ENCODE measurements at regions not wholly inside any gene's neighbourhood (a gene's known extent, or its start where the extent isn't known, plus 50 kb on each side); places are given as distances from the start of the nearest gene placed in this dataset.
"Not testable (repeated sequence)": the region's sequence is repeated elsewhere in the genome, so short reads cannot be mapped to it uniquely, and the experiment has no call there.

DNA sequence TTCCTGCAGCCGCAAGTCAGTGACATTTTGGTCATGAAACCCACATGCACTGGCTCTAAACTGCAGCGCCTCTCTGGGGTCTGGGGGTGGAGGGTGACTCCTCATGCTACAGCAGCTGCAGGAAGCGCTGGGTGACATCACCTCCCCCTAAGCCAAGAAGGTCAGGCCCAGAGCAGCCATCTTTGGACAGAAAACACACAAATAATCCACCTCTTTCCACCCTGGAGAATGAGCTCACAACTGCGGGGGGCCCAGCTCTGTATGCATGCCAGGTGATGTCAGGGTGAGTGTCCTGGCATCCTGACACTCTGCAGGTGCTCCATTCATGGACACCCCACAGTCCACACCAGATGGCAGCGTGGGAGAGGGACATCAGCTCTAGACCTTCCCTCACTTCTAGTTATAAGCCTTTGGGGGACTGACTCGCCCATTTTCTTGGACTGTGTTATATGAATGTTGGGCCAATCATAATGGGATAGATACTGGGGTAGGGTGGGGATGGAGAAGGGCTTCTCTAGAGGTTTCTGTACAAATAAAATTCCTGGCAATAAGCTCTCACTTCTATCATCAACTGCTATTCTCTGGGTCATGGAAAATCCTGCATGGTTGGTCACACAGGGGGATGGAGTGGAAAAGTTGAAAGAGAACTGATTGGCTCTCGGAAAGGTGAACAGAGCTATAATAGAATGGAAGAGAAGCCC, 70.7 kb upstream of the THBS1 start:
- DNase-seq (ENCODE audit: low read depth in 1 of 2, low spot score in 1 of 2), result no peak

DNA sequence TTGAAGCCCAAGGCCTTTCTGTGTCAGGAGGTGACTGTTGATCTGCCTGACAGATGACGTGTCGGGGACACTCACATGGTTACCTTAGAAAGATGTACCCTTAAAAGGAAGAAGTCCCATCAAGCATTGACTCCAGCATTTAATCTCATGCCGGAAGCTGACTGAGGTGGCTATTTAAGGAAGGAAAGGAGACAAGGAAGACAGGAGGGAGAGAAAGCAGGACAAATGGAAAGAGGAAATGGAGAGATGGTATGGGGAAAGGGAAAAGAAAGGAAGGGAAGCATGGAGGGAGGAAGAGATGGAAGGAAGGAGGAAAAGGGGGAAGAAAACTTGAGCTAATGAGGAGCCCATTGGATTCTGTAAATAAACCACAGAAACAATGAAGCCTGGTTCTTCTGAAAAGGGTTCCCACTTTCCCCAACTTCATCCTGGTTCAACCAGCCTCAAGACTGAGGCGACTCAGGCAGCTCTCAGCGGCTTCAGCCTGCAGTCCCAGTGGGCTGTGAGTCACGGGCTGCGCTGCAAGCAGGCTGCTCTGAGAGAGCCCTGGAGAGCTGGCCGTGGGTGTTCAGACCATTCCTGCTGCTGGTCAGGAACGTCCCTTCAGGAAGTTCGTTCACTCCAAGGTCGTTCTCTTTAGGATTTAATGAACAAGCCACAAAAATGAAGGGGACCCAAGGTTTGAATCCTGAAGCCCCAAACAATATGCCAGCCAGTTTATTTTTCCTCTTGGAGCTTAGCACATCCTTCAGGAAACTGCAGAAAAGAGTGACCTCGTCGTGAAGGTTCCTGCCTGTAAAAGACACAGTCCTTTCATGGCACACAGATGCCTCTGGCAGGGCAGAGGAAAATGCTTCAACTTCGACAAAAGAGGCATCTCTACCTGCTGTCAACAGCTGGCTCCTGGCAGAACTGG, 69.6 kb upstream of the THBS1 start:
- DNase-seq (ENCODE audit: low read depth in 1 of 2, low spot score in 1 of 2), result no peak

DNA sequence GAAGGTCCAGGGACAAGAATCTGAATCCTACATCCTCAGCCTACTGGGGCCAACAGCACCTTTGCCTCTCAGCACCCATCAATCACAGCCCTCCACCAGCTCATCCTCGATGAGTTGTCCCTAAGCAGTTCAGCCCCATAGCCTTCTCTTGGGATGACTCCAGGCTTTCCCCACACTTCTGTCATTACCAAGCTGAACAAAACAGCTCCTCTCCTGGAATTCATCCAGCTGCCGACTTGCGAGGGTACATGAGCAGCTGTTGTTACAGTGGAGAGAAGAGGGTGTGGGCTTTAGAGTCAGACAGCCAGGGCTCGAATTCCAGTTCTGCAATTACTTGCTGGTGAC, 69.0 kb upstream of the THBS1 start:
- no peak for DNase-seq (ENCODE audit: low read depth in 1 of 2, low spot score in 1 of 2)

GRCh38 chr15:39512643-39513042, 68.2 kb upstream of the THBS1 start:
- no peak for DNase-seq (ENCODE audit: low read depth in 1 of 2, low spot score in 1 of 2)

DNA sequence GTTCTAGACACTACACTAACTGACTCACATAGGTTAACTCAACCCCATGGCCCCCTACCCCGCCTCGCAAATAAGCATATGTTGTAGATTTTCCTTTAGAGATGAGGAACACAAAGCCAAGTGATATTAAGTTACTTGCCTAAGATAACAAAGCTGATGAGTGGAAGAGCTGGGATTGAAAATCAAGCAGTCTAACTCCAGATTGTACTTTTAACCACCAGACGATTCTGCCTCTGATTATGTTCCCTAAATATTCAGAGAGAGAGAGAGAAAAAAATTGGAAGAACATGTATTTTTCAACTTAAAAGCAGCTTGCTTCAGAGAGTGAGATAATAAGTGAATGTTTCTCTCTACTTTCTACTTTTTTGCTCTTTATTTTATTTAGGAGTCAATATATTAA, 66.9 kb upstream of the THBS1 start:
- no peak for DNase-seq (ENCODE audit: low read depth in 1 of 2, low spot score in 1 of 2)

GRCh38 chr15:39514933-39515332, 65.9 kb upstream of the THBS1 start:
- no peak for DNase-seq (ENCODE audit: low read depth in 1 of 2, low spot score in 1 of 2)

DNA sequence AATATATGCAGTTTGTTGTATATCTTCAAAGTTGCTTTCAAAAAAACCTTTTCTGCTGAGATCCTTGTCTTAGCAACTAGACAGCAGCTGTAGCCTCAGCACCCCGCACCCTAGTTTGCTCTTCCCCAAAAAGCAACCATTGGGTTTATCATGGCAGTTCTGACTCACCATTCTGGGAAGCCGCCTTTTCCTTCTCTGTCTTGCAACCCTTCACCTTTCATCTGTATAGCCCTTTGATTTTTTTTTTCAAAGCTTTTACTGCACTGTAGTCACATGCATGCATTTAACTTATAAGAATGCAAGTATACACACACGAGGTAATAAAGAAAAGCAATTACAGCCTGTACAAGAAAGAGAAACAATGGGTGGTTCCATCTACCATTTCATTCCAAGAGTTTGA, 65.1 kb upstream of the THBS1 start:
- DNase-seq (ENCODE audit: low read depth in 1 of 2, low spot score in 1 of 2), result no peak

DNA sequence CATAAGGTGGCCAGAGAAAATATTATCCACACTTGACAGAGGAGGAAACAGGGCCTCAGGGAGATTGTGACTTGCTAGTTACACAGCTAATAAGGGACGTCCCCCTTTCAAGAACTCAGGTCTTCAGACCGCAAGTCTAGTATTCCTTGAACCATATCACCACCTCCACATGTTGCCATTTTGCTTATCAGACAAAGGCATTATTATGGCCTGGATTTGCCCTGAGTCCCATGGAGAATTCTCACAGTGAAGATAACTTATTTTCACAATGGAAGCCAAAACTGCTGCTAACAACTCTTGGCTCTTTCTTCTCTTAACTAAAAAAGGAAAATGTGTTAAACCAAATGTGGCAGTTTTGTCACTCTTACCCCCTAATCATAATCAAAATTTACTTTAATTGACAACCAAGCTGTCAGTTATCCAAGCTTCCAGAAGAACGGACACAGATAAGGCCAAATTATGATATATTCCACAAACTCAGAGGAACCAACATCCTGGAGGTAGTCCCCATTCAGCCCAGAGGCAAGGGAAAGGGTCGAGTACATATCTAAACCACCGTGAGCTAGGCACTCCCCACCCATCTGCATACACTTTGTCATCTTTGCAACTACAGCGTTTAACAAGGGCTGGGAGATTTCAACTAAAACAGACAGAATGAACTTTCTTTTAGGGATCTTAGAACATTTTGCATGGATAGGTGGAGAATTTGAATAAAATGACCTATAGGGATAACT, 63.6 kb upstream of the THBS1 start:
- DNase-seq (ENCODE audit: low read depth in 1 of 2, low spot score in 1 of 2), result no peak

GRCh38 chr15:39523968-39524367, 56.9 kb upstream of the THBS1 start:
- DNase-seq (ENCODE audit: low read depth in 1 of 2, low spot score in 1 of 2), result not testable (repeated sequence)

- DNase-seq (ENCODE audit: low read depth in 1 of 2, low spot score in 1 of 2), result no peak
Observed at GRCh38 chr15:39529457-39529856, 51.4 kb upstream of the THBS1 start.

- no peak for DNase-seq (ENCODE audit: low read depth in 1 of 2, low spot score in 1 of 2)
Observed at GRCh38 chr15:39530480-39531342, 50.2 kb upstream of the THBS1 start.

Measured in activated CD4-positive, alpha-beta T cell treated with anti-CD3 and anti-CD28 coated beads, Interleukin-2, amount 50 U/mL, for 24 hours (primary cell).